Naive thymus-derived CD8-positive, alpha-beta T cell (primary cell): ENCODE measurements at regions not wholly inside any gene's neighbourhood (a gene's known extent, or its start where the extent isn't known, plus 50 kb on each side); places are given as distances from the start of the nearest gene placed in this dataset.

Experiments used
- ATAC-seq, 2 donors: fragments of 150-1000 bp; cut with Tn5 transposase in 1 of 2; sonication (Bioruptor Pico), chemical (Tn5 transposase) in 1 of 2; 1 replicate in 1 of 2; 2 replicates in 1 of 2; pipeline ENCODE4 v1.10.0; 2021; ENCODE audit warnings: mild to moderate bottlenecking in 2 of 2, moderate library complexity in 2 of 2
- POLR2A ChIA-PET: fragments of 350-600 bp; sonication (Branson Sonifier 250); formaldehyde crosslinking; loops from one replicate; lab custom pipeline; 2021; ENCODE audit warnings: antibody characterized with exemption; lab: Charles Lee
- DNase-seq, 10 donors: peaks; one replicate each; pipeline versions ENCODE4 v3.0.0 to v3.0.0-alpha.2; 2020 to 2022
- H3K27ac Mint-ChIP-seq, 10 donors: one replicate each; pipeline ENCODE4 v1.8.0; 2020 to 2022; ENCODE audit warnings: mild to moderate bottlenecking in 10 of 10, mixed read lengths in 10 of 10, moderate library complexity in 4 of 10, inconsistent platforms in 1 of 10
- H3K27me3 Mint-ChIP-seq, 5 donors: one replicate each; pipeline ENCODE4 v1.8.0; 2021 to 2022; ENCODE audit warnings: mixed read lengths in 5 of 5
- H3K36me3 Mint-ChIP-seq, 3 donors: one replicate each; pipeline ENCODE4 v1.8.0; 2020 to 2022; ENCODE audit warnings: mixed read lengths in 3 of 3, mild to moderate bottlenecking in 2 of 3, inconsistent platforms in 1 of 3
- H3K4me1 Mint-ChIP-seq, 4 donors: one replicate each; pipeline ENCODE4 v1.8.0; 2021 to 2022; ENCODE audit warnings: mixed read lengths in 4 of 4
- H3K4me3 Mint-ChIP-seq, 10 donors: one replicate each; pipeline ENCODE4 v1.8.0; 2020 to 2022; ENCODE audit warnings: mild to moderate bottlenecking in 10 of 10, mixed read lengths in 10 of 10, moderate library complexity in 6 of 10, inconsistent platforms in 1 of 10
- H3K9me3 Mint-ChIP-seq, 9 donors: one replicate each; pipeline ENCODE4 v1.8.0; 2020 to 2022; ENCODE audit warnings: mixed read lengths in 9 of 9, mild to moderate bottlenecking in 3 of 9, inconsistent platforms in 1 of 9, moderate library complexity in 1 of 9

DNA sequence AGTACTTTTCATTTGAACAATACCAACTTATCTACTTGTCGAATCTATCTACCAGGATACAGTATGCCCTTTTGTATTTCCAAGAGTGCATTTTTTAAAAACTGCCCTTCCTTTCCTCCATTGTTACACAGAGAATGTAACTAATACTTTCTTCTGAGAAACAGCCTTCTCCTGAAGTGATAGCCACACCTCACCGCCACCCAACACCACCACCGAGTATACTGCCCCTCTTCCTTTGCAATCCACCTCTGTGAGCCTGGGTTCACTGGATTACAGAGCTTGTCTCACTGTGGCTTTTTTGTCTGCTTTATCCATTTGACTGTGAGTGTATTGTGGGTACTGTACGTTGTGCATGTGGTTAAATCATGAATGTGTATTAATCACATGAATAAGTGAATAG is 305.4 kb downstream of the KLF12 start:
- POLR2A ChIA-PET, result interaction anchor here (1.2 kb wide), 1 partner anchor 11 kb away, joined by 3 read pairs; no protein-coding TSS in a partner anchor
- Mint-ChIP-seq H3K4me1 (peaks cover 32 to 76% (median 64%) of the 10 kb centered on the region in 4 donors), H3K4me3 (peak overlapping the region in 1 of 10 donors; percentile 46), H3K9me3 (peaks cover 0 to 4% (median 0%) of the 10 kb centered on the region in 9 donors), H3K27ac (peak overlapping the region in 4 of 10 donors; percentile 22 to 82 (median 46)), H3K27me3 (no peaks in the 10 kb centered on the region), H3K36me3 (peaks cover 0 to 13% (median 5%) of the 10 kb centered on the region in 3 donors)
- no peak for ATAC-seq
- no peak for DNase-seq

DNA sequence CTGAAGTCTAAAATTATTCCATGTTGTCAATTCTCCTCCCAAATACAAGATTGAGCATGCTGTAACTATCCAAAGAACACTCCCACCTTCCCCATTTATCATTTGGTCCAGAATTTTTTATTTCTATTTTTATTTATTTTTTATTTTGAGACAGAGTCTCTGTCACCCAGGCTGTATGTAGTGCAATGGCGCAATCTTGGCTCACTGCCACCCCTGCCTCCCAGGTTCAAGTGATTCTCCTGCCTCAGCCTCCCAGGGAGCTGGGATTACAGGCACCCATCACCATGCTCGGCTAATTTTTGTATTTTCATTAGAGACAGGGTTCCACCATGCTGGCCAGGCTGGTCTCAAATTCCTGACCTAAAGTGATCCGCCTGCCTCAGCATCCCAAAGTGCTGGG is 306.8 kb downstream of the KLF12 start:
- no peaks in the 10 kb centered on the region for H3K27me3 Mint-ChIP-seq
- POLR2A ChIA-PET, result interaction anchor here (0.9 kb wide), 1 partner anchor 62 kb away, joined by 3 read pairs; no protein-coding TSS in a partner anchor
- peaks cover 23 to 64% (median 60%) of the 10 kb centered on the region in 4 donors for H3K4me1 Mint-ChIP-seq
- peaks cover 0 to 4% (median 0%) of the 10 kb centered on the region in 9 donors for H3K9me3 Mint-ChIP-seq
- peaks cover 0 to 17% (median 5%) of the 10 kb centered on the region in 3 donors for H3K36me3 Mint-ChIP-seq
- peak overlapping the region in 2 of 10 donors; percentile 33 to 58 for H3K27ac Mint-ChIP-seq
- DNase-seq (no peak), ATAC-seq (no peak)
- H3K4me3 Mint-ChIP-seq, result no peak overlapping the region

DNA sequence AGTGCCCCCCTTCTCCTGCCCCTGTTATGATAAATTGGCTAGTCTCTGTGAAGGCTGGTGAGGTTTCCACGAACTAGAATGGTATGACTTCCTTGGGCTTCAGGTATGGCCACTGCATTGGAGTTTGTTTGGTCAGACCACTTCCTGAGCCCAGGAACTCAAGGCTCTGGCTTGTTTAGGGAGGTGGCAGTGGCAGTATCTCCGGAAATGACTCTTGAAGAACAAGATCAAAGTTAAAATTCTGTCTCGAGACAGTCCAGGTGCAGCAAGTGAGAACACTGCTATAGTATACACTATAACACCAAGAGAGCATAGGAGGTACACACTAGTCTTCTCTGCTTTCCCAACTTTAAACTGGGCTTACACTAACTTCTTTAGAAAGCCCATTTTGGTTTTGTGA is 309.1 kb downstream of the KLF12 start:
- Mint-ChIP-seq H3K4me1 (peaks cover 29 to 67% (median 60%) of the 10 kb centered on the region in 4 donors), H3K27ac (peak overlapping the region in 9 of 10 donors; percentile 65 to 89 (median 81)), H3K9me3 (peaks cover 0 to 4% (median 0%) of the 10 kb centered on the region in 9 donors), H3K36me3 (peaks cover 0 to 22% (median 11%) of the 10 kb centered on the region in 3 donors), H3K4me3 (peak overlapping the region in 7 of 10 donors; percentile 33 to 60 (median 56)), H3K27me3 (no peaks in the 10 kb centered on the region)
- DNase-seq, result peak in 3 of 10 donors; percentile 4 to 25 (median 5)
- ATAC-seq, result peak; percentile 78 to 80
- POLR2A ChIA-PET, result interaction anchor here (0.9 kb wide), 1 partner anchor 11 kb away, joined by 3 read pairs; no protein-coding TSS in a partner anchor

DNA sequence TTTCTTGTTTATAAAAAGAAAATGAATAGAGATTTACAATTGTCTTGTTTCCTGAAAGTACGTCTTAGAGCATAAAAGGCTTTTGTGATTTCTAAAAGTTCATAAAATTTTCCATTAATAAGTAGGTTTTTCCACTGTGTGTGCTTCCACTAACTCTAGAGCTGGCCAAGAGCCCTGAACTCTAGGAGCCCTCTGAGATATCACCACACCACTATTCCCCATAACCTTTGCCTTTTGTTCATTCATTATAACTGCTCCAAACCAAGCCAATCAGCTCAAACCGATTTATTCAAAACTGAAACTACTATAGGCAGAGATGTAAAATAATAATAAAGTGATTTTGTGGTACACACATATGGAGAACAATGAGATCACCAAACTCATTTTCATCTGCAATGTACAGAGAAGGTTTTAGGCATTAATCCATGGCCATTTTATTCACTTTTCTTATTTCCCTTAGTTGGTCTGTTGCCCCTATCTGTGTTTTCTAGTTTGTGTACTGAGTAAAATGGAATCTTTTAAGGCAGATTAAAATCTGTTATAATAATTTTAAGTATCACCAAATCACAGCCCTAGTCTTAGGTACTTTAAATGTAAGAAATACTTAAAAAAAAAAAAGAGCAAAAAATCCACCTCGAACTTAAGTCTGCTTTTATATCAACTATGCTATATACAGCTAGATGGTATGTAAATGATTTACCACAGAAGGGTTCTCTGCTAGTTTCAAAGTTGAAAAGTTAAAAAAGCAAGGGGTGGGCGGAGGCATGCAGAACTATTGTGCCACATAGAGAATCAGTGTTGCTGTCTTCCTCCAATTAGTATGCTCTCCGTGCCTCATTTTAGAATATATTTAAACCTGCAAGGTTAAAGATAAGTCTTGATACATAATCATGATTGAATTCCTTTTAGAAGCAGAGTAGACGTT is 311.3 kb downstream of the KLF12 start:
- Mint-ChIP-seq H3K27ac (peak overlapping the region in 7 of 10 donors; percentile 1 to 76 (median 36)), H3K4me1 (peaks cover 27 to 67% (median 56%) of the 10 kb centered on the region in 4 donors), H3K9me3 (peaks cover 0 to 4% (median 0%) of the 10 kb centered on the region in 9 donors), H3K36me3 (peaks cover 5 to 36% (median 25%) of the 10 kb centered on the region in 3 donors), H3K27me3 (no peaks in the 10 kb centered on the region), H3K4me3 (peak overlapping the region in 1 of 10 donors; percentile 30)
- POLR2A ChIA-PET, result no interaction called here
- ATAC-seq, result no peak
- DNase-seq, result no peak

DNA sequence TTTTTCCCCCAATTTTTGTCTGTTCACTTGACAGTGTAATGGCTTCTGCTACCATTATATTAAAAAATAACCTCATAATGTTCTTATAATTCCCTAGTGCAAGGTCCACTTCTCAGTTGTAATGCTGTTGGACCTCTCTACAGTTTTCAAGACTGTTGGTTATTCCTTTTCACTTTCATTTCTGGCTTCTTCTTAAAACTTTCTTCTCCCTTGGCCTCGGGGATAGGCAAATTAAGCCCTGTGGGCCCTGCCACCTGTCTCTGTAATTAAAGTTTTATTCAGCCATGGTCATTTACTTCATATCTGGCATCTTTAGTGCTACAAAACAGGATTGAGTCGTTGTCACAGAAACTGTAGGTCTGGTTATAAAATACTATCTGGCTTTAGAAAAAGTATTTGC is 313.5 kb downstream of the KLF12 start:
- peak overlapping the region in 4 of 10 donors; percentile 0 to 63 (median 18) for H3K27ac Mint-ChIP-seq
- H3K4me3 Mint-ChIP-seq, result no peak overlapping the region
- no peak for ATAC-seq
- no peak for DNase-seq
- POLR2A ChIA-PET, result no interaction called here
- no peaks in the 10 kb centered on the region for H3K27me3 Mint-ChIP-seq
- no peaks in the 10 kb centered on the region for H3K9me3 Mint-ChIP-seq
- H3K36me3 Mint-ChIP-seq, result peaks cover 5 to 37% (median 36%) of the 10 kb centered on the region in 3 donors
- H3K4me1 Mint-ChIP-seq, result peaks cover 27 to 57% (median 52%) of the 10 kb centered on the region in 4 donors

DNA sequence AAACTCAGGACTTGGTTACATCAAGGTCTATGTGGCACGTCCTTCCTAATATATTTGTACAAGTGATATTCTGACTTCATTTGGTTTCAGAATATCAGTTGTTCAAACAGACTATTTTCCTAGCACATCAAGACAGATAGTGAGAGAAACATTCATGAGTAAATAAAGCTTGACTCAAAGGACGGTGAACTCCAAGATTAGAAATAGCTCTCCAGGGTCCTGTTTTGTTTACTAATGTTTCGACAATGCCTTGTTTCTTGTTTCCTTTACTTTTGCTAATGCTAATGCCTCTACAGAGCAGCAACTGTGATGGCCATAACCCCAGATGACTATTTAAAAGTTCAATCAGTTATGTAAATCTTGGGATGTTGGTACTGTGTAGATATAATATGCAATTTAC is 313.9 kb downstream of the KLF12 start:
- Mint-ChIP-seq H3K36me3 (peaks cover 5 to 37% (median 37%) of the 10 kb centered on the region in 3 donors), H3K4me3 (no peak overlapping the region), H3K4me1 (peaks cover 27 to 54% (median 48%) of the 10 kb centered on the region in 4 donors), H3K9me3 (no peaks in the 10 kb centered on the region), H3K27me3 (no peaks in the 10 kb centered on the region), H3K27ac (peak overlapping the region in 4 of 10 donors; percentile 8 to 63 (median 24))
- DNase-seq (no peak), ATAC-seq (no peak)
- POLR2A ChIA-PET, result interaction anchor here (0.6 kb wide), 1 partner anchor 15 kb away, joined by 4 read pairs; no protein-coding TSS in a partner anchor

DNA sequence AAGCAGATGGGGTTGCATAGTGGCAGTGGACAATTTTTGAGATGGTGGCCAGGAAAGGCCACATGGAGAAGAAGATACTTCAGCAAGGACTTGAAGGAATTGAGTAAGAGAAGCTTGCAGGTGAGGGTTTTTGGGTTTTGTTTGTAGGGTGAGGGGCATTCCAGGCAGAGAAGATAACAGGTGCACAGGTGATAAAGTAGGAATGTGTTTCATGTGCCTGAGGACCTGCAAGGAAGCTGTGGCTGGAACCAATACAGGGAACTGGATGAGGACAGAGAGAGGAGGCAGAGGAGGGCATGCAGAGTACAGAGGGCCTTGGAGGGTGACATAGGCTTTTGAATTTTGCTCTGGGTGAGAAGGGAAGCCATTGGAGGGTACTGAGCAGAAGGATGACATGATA is 314.5 kb downstream of the KLF12 start:
- DNase-seq (no peak), ATAC-seq (no peak)
- peak overlapping the region in 8 of 10 donors; percentile 1 to 71 (median 43) for H3K27ac Mint-ChIP-seq
- peak overlapping the region in 1 of 10 donors; percentile 13 for H3K4me3 Mint-ChIP-seq
- H3K9me3 Mint-ChIP-seq, result no peaks in the 10 kb centered on the region
- H3K27me3 Mint-ChIP-seq, result no peaks in the 10 kb centered on the region
- POLR2A ChIA-PET, result interaction anchor here (0.6 kb wide), 1 partner anchor 15 kb away, joined by 4 read pairs; no protein-coding TSS in a partner anchor
- H3K4me1 Mint-ChIP-seq, result peaks cover 25 to 55% (median 44%) of the 10 kb centered on the region in 4 donors
- H3K36me3 Mint-ChIP-seq, result peaks cover 5 to 38% (median 33%) of the 10 kb centered on the region in 3 donors

DNA sequence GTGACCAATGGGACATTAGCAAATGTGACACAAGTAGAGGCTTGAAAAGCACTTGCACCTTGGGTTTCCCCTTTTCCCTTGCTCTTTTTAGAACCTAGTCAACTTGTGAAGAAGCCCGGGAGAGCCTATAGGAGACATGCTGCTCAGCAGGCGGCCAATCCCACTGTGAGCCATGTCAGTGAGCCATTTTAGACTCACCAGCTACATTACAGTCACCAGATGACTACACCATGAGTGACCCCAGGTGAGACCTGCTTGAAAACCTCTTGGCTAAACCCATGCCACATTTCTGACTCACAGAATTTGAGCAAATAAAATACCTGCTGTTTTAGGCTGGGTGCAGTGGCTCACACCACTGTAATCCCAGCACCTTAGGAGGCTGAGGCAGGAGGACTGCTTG is 317.5 kb downstream of the KLF12 start:
- POLR2A ChIA-PET, result interaction anchor here (0.9 to 1.5 kb wide), 2 partner anchors 8 to 51 kb away, joined by 3 to 4 read pairs; no protein-coding TSS in a partner anchor
- Mint-ChIP-seq H3K4me3 (no peak overlapping the region), H3K4me1 (peaks cover 24 to 58% (median 39%) of the 10 kb centered on the region in 4 donors), H3K9me3 (no peaks in the 10 kb centered on the region), H3K27ac (peak overlapping the region in 5 of 10 donors; percentile 12 to 71 (median 46)), H3K36me3 (peaks cover 10 to 56% (median 52%) of the 10 kb centered on the region in 3 donors), H3K27me3 (no peaks in the 10 kb centered on the region)
- ATAC-seq, result no peak
- DNase-seq, result no peak

DNA sequence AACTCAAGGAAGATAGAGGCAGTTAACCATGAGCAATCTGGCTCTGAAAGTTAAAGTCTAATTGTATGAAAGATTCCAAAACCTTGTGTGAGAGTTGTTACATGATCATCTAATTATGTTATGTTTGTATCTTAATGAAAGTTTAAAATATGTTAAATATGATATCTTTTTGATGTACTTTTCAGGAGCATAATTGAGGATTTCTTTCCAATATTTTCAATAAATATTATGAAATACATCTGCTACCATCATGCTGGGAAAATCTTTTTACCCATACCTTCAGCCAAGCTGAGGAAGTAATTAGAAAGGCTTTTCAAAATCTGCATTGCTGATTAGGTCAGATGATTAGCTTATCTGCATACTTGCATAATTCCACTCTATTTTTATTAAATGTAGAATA is 318.4 kb downstream of the KLF12 start:
- H3K9me3 Mint-ChIP-seq, result no peaks in the 10 kb centered on the region
- no peak for DNase-seq
- no peaks in the 10 kb centered on the region for H3K27me3 Mint-ChIP-seq
- peaks cover 16 to 49% (median 30%) of the 10 kb centered on the region in 4 donors for H3K4me1 Mint-ChIP-seq
- POLR2A ChIA-PET, result no interaction called here
- peaks cover 10 to 51% (median 51%) of the 10 kb centered on the region in 3 donors for H3K36me3 Mint-ChIP-seq
- peak overlapping the region in 3 of 10 donors; percentile 26 to 67 (median 49) for H3K27ac Mint-ChIP-seq
- H3K4me3 Mint-ChIP-seq, result no peak overlapping the region
- ATAC-seq, result no peak

DNA sequence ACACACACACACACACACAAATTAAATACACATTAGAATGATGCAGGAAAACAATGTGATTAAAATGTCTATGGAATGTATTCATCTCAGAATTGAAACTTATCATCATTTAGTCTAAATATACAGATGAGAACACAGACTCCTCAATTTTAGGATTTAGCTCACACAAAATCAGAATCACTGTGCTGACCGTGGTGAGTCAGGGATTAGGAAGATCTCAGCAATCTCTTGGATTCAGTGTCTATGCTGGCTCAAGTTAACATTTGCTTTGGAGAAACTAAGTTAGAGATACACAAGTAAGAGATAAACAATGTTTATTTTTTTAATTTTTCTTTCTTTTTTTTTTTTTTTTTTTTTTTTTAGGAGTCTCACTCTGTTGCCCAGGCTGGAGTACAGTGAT is 323.6 kb downstream of the KLF12 start:
- DNase-seq (no peak), ATAC-seq (no peak)
- Mint-ChIP-seq H3K4me3 (no peak overlapping the region), H3K36me3 (peaks cover 5 to 67% (median 37%) of the 10 kb centered on the region in 3 donors), H3K27ac (peak overlapping the region in 3 of 10 donors; percentile 20 to 88 (median 49)), H3K9me3 (no peaks in the 10 kb centered on the region), H3K4me1 (peaks cover 14 to 49% (median 29%) of the 10 kb centered on the region in 4 donors), H3K27me3 (no peaks in the 10 kb centered on the region)
- POLR2A ChIA-PET, result interaction anchor here (0.7 kb wide), 1 partner anchor 183 kb away, joined by 5 read pairs; no protein-coding TSS in a partner anchor

DNA sequence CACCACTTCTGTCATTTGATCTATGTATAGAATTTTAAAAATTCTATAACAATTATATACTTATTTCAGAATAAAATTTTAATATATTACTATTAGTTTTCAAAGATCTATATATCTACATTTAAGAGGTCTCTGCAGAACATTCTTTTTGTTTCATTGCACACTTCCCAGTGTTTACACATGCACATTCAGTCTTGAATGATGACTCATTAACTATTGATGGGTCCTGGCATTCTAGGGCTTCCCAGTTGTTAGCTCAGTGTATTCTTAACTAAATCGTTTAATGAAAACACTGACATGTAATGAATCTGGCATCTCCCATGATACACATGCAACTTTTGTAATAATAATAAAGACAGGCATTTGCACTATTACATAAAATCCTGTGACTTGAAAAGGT is 324.6 kb downstream of the KLF12 start:
- H3K27me3 Mint-ChIP-seq, result no peaks in the 10 kb centered on the region
- POLR2A ChIA-PET, result interaction anchor here (0.6 to 0.7 kb wide), 2 partner anchors 31 to 112 kb away, joined by 3 read pairs; no protein-coding TSS in a partner anchor
- no peaks in the 10 kb centered on the region for H3K9me3 Mint-ChIP-seq
- H3K27ac Mint-ChIP-seq, result peak overlapping the region in 3 of 10 donors; percentile 10 to 75 (median 62)
- H3K4me3 Mint-ChIP-seq, result no peak overlapping the region
- DNase-seq, result no peak
- no peak for ATAC-seq
- peaks cover 5 to 69% (median 34%) of the 10 kb centered on the region in 3 donors for H3K36me3 Mint-ChIP-seq
- H3K4me1 Mint-ChIP-seq, result peaks cover 12 to 45% (median 30%) of the 10 kb centered on the region in 4 donors

DNA sequence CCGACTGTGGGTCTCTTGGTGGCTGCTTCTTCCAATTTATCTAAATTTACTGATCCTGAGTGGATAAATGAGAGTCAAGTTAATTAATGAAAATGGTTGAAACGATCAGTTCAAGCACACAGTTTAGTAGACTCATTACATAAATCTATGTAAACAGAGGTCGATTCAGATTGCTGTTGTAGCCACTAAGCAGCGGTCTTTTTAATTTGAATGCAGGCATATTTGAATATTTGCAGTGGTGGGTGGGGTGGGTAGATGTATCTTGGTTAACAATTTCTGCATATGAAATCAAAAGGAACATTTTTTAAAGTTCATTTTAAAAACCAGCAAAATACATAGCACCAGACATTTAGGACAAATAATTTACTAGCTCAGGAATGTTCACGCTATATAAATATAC is 325.9 kb downstream of the KLF12 start:
- Mint-ChIP-seq H3K4me1 (peaks cover 17 to 47% (median 30%) of the 10 kb centered on the region in 4 donors), H3K4me3 (no peak overlapping the region), H3K36me3 (peaks cover 9 to 70% (median 35%) of the 10 kb centered on the region in 3 donors), H3K27ac (peak overlapping the region in 1 of 10 donors; percentile 27), H3K9me3 (no peaks in the 10 kb centered on the region), H3K27me3 (no peaks in the 10 kb centered on the region)
- no peak for DNase-seq
- POLR2A ChIA-PET, result interaction anchor here (0.7 kb wide), 1 partner anchor 9 kb away, joined by 3 read pairs; no protein-coding TSS in a partner anchor
- ATAC-seq, result no peak
